Suppressor macrophage (primary cell): ENCODE measurements at regions not wholly inside any gene's neighbourhood (a gene's known extent, or its start where the extent isn't known, plus 50 kb on each side); places are given as distances from the start of the nearest gene placed in this dataset.
"Not testable (repeated sequence)": the region's sequence is repeated elsewhere in the genome, so short reads cannot be mapped to it uniquely, and the experiment has no call there.

Experiments
- DNase-seq, 4 experiments: peaks; one replicate each; pipeline ENCODE4 v3.0.0-alpha.2; 2020 to 2022

DNA sequence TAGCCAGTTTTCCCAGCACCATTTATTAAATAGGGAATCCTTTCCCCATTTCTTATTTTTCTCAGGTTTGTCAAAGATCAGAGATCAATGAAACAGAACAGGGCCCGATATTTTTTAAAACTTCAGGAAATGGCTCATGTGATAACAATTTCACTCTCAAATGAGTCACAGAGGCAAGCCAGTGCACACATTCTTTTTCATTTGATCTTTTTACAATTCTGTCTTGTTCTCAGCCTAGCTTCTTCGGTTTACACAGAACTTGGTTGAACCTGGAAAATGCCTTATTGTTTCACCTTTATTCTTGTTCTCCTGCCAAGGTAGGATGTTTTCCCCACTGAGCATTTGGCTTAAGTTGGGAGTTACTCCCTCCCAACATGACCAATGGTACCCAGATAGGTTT is 258.9 kb downstream of the COL12A1 start:
- no peak for DNase-seq

DNA sequence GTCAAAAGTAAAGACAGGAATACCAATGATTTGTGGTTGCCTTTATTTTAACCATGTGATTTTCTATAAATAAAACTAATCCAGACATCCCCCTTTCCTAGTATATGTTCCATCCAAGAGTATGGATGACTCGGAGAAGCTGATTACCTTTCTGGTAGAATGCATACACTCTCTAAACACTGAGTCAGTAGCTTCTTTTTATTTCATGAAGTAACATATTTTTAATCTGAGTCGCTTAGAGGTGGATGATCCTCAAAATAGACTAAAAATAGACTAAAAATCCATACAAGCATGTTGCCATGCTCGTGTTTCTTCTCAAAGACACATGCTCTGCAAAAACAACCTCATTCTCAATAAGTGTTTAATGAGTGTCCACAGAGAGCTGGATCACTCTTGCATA is 263.7 kb downstream of the COL12A1 start:
- no peak for DNase-seq

DNA sequence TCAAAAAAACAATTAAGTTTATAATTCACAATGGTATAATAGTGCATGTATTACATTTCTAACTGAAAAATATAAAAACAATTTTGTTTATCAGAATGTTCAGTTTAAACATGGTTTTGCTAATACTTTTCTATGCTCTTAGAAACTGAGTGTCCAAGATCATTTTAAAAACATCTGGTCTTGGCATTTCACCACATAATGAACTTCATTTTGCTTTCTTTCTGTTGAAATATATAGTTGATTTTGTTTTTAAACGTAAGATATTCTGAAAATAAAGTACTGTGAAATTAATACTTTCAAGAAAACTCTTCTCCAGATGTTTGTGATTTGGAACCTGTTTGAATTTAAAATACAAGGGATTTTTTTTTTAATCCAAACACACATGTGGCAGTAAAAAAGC is 264.4 kb downstream of the COL12A1 start:
- no peak for DNase-seq

DNA sequence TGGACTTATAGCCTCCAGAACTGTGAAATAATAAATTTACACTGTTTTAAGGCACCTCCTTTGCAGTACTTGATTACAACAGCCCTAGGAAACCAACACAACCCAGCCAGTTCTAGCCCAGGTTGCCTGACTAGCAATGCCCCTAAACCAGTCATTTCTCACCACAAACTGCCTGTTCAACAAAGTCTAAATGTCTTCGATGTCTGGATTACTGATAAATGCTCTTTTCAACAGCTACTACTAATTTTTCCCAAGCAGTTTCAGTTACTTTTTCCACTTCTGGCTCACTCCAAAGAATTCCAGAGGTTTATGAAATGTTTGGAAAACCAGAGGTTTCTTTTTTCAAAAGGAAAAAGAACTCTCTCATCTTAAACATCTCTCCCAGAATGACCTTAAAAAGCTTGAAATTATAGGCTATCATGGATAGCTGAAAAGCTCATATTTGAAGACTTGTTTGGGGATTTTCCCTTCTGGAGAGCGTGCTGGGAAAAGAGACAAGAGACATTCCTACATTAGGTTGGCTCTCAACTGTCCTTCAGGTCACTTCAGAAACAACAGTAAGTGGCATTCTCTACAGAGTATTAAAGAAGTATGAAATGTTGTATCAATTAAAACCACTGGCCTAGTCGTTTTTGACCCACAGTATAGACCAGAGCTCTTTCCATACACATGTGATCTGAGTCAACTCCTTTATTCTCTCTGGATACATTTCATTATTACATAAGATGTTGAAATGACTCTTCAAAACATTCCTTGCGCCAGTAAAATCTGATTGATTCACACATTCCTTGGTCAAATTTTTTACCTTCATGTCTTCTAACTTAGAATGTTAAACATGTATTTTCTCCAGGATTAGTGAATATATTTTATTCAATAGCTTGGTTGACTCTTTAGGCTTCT is 265.9 kb downstream of the COL12A1 start:
- DNase-seq = no peak

DNA sequence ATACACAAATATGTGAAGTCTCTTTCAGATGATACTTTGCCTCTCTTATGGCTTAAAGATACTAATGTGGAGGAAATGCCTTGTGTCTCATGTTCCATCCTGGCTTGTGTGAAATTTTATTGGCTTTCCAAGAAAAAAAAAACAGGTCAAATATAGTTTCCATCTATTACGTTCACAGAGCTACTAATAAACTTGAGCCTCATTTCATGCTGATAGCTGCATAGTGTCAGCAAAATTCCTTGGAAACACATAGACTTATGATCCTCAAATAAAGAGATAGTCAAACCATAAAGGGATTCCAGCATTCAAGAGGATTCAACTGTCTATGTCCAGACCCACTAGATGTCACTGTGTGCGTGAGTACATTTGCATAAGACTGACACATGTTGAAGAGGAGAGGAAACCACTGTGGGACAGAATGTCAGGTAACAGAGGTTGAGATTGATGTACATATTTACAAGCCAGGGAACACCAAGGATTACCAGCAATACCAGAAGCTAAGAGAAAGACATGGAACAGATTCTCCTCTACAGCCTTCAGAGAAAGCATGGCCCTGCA is 266.6 kb downstream of the COL12A1 start:
- DNase-seq = no peak

DNA sequence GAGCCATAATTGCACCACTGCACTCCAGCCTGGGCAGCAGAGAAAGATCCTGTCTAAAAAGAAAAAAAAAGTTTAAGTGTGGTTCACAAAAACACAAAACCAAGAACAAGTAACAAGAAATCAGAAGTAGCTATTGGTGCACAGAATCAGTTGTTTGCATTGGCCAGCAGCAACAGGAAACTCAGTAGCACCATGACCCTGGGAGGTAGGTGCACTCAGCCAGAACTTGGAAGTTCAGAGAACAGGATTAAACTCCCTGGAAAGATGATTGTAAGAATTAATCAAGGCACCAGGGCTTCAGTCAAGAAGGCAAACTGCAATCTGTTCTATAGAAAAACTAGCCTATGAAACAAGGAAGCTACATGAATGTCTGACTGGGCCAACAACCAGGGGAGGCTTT is 267.9 kb downstream of the COL12A1 start:
- DNase-seq = no peak

DNA sequence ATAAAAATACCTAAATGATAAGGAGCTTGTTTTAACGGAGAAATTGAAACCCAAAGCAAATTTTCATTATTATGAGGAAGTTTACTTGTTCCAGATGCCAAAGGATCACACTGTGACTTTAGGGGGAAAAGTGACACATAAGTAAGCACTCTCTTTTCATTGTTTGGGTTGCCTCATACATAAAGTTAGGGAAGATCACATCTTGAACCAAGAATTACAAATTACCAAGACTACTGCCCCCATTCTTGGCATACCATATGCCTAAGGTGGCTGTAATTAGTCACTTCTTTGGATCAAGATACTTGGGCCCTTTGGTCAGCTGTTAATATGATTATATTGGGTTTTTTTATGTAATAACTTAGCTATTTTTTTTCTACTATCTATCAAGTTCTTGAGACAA is 269.0 kb downstream of the COL12A1 start:
- DNase-seq = no peak

DNA sequence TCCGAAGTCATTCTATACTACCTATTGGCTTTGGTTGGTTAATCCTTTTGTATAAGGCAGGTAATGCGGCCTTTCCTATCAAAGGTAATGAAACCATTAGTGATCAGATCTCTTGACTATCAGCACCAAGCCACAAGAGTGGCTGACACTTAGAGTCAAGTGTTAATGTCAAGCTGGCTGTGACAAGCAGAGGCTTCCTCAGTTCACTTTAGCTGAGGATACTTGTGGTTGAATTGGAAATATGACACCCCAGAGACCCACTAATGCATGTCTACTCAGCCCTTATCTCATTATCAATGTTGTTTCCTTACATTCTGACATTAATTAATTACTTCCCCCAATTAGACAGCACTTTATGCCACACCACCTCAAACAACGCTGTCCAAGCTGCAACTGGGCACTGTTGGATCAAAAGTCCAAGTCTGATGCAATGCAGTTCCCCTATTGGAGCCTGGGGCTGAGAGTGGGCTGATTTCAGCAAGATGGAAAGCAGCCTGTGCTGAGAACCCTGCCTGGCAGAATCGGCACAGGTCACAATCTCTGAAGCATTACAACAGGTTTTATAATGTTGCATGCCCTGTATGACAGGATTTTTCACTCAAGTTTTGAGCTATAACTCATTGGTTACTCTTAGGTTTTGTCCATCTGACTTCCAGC is 273.5 kb downstream of the COL12A1 start:
- peak in 2 of 4 experiments; percentile 2 for DNase-seq

DNA sequence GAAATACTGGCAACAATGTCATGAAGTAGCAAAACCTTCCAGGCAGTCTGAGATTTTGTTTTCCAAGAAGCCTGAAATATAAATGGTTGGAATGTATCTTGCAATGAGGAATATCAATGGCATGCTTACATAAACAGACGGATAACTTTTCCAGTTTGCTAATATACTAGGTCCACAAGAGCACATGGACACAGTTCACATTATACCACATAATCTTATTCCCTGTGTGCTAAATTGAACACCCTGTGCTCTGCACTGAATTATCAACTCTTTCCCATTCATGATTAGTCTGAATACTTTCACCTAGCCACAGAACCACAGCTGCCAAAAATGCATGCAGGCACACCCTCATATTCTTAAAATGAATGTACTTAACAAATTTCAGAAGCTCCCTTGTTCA is 274.3 kb downstream of the COL12A1 start:
- DNase-seq = no peak

DNA sequence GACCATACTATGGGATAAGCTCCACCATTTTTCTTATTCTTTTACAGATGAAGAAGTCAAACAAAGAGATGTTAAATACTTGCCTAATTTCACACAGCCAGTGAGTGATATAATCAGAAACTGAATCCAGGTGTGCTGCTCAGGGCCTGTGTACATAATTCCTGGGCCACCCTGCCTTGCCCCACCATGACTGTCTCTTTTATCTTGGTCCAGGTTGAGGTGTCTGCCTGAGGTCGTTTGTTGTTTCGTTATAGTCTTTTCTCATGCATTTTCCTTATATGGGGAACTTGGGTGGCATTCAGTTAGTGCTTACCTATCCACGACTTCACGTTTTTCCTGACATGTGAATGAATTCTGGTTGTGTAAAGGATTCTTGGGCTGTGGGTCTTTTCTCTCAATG is 277.6 kb downstream of the COL12A1 start:
- DNase-seq = no peak

DNA sequence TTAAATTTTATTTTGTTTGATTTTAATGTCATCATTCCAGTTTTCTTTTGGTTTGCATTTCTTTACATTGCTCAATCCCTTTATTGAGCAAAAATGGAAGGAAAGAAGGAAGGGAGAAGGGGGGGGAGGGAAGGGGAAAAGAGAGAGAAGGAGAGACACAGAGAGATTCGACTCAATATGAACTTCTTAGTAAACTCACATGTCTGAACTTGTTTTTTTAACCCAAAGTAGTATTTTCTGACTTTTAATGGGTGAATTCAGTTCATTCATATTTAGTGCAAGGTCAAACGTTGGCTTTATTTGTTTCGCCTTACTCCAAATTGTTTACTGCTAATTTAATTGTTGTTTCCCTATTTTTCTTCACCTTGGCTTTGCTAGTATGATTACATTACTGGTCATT is 278.6 kb downstream of the COL12A1 start:
- DNase-seq = no peak

DNA sequence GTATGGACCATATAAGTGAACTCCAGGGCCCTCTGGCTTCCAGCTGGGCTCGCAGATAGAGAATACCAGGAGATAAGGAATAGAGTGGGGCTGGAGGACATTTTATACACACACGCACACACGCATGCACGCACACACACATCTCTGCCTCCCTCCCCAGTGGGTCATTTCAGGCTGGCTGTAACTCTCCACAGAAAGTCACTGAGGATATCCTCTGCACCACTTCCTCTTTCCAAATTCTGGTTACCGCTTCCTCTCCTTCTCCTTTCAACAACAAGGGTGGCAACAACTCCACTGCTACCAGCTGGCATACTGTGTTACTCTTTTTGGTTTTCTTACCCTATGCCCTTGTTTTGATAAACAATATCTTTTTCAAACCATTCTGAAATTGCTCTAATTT is 280.2 kb downstream of the COL12A1 start:
- DNase-seq = peak; percentile 48 to 72 (median 58)

DNA sequence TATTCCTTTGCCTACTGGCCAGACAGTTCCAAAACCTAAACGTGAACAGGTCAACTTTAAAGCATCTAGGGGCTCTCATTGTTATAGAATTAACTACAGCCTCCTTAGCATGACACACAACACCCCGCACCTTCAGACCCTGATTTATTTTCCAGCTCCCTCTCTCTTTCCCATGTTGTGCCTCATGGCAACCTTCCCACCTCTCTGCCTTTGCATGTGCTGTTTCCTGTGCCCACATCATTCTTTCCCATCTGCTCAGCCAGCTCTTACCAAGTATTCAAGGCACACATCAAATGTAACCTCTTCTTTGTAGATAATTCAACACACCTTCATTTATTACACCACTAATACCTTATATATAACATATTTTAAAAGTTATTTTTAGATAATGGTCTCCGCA is 291.0 kb downstream of the COL12A1 start:
- DNase-seq = no peak

DNA sequence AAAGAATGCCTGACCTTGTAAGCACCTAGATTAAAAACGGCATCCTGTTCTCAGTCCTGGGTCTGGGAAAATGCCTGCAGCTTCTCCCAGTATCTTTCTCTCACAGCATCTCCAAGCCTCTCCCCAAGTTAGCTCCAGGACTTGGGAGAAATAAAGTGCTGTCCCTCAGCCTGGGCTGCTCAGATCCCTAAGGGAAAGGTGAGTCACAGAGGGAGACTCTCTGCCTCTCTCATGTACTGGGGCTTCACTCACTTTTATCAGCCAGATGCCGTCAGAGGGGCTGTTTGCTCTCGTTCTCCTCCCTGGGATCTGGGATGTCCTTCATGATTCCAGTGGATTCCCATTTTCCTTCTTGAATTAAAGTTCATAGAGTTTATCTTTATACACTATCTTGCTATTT is 293.6 kb downstream of the COL12A1 start:
- DNase-seq = no peak

DNA sequence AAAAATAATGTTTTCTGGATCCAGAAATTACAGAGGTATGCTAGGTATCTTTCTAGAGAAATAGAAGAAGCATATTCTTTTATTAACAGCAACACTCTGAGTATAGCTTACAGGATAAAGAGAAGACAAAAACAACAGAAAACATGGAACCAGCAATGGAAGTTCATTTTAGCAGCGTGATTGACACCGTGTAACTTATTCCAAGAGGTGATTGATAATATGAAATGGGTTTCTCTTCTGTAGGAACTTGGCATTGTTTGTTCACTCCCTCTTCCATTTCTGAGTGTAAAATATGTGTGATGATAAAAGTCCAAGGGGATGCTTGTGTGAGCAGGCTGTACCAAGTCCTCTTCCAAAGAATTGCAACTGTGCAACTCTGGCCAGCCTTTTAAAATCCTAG is 303.0 kb downstream of the COL12A1 start:
- DNase-seq = no peak

DNA sequence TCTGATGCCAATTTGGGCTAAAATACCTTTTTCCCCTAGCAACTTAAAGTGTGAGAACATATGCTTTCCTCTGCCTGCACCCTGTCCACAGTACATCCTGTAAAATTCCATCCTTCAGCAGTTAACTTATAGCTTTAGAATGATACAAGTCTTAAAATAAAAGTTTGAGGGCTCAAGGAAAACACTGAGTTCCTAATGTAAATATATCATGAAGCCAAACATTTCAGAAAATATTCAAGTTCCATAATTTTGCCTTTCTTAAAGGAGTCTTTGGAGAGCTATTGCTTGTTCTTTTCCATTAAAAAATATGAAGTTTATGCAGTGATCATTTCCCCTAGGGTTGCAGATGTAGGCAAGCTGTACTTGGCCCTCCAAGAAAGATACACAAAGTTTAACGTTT is 303.8 kb downstream of the COL12A1 start:
- no peak for DNase-seq

DNA sequence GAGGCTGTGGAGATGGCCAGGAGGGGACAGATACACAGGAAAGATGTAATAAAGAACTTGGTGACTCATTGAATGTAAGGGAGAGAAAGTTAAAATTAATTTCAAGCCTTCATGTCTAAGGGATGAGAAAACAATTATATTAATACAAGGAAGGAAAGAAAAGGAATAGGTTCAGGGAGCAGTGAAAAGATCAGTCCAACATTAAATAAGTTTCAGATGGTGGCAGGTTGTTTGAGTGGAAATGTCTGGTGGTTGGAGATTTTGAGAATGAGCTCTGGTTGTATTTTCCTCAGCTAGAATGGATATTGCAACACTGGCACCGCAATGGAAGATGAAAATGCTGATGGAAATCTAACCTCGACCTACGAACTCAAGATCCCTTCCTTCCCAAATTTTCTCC is 304.3 kb downstream of the COL12A1 start:
- DNase-seq = no peak

DNA sequence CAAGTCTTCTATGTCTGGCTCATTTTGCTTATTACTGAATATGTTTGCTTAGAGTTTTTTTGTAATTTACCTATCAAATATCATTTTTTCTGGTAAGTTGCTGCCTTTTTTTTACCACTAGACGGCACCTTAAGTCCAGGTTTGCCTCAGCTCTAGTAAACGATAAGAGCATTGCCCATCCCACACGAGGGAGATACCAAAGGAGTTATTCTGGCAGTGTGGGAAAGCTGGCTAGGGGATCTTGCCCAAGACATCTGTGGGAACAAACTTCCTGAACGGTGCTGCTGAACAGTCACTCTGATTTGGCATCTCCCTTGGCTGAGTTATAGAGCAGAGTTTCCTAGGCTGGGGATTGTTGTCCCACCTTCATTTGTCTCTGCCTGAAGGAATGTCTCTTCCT is 306.4 kb downstream of the COL12A1 start:
- DNase-seq = no peak

DNA sequence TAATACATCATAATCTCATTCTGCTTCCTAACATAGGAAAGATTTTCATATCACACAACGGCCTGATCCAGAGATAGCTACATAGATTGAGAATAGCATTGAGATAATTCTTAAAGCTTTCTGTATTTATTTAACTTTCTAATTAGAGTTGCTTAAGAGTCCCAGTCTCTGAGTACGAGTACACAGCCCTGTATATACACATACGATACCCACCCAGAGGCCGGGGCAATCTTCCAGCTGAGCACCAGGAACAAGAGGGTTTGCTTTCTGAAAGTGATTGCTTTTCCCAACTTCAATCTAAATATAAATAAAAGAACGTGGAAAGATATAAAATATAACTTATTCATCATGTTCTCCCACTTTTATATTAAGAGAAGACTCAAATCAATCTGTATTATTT is 313.8 kb downstream of the COL12A1 start:
- DNase-seq = no peak

DNA sequence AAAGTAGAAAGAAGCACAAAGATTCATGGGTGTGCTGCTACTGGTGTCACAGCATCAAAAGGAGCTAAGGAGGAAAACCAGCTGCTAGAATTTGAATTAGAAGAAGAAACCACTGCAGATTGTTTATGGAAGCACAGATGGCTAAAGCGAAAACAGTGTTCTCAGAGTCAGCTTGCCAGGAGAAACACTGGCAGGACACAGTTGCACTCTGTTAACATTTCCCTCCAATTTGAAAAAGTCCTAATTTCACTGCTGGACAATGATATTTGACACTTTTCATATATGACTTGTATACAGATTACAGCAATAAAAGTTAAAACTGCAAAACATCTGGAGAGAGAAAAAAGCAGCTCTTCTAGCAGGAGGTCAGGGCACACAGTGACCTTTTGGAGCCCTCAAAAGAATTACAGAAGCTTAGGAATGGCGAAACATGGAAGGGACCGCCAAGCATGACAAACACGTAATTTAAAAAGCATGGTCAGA is 314.5 kb downstream of the COL12A1 start:
- DNase-seq = no peak

DNA sequence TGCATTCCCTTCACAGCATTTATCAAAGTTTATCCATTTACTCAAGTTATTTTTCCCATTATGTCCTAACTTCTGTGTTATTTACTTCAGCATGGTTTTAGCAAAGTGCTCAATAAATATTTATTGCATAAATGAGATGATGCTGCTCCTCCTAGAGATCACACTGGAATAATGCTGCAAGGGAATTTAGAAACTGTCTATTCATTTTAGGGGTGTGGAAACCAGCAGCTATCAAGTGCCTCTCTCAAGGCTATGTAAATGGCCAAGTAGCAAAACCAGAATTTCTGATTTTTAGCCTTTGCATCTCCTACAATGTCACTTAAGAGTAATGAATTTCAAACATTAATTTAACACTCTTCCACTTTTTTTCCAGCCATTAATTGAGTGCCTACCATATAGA is 316.2 kb downstream of the COL12A1 start:
- DNase-seq = no peak

DNA sequence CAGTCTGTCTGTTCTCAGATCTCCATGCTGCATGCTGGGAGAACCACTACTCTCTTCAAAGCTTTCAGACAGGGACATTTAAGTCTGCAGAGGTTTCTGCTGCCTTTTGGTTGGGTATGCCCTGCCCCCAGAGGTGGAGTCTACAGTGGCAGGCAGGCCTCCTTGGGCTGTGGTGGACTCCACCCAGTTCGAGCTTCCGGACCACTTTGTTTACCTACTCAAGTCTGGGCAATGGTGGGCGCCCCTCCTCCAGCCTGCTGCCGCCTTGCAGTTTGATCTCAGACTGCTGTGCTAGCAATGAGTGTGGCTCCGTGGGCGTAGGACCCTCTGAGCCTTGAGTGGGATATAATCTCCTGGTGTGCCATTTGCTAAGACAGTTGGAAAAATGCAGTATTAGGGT is 317.1 kb downstream of the COL12A1 start:
- DNase-seq = not testable (repeated sequence)

DNA sequence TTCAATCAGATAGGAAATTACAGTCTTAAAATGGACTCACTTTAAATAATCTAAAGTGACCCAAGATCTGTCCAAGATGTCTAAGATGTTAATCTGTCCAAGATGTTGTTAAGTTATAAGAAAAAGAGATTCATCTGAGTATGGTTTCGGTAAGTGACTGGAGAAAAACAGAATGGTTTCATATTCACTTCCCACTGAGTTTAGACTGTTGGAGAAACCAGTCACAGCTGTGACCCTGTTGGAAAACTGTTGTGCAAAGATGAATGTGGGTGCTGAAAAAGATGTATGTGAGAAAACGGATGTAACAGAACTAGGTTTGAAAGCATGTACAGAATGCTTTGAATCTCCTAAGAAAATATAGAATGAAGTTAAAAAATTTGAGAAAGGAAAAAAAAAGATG is 325.9 kb downstream of the COL12A1 start:
- DNase-seq = no peak

DNA sequence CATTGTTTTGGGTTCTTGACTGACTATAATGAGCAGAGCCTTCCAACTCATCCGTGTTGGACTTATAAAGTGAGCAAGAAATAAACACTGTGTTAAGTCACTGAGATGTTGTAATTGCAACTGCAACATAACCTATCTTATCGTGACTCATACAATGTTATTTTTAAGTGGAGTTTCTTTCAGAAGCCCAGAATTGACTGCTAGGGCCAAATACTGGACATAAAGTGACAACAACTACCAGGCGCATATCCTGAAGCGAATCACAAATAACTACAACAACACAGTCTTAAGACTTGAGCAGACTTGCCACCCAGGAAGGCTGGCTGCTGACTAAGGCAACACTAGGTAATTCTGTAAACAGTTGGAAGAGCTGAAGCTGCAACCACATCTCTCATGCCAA is 326.6 kb downstream of the COL12A1 start:
- DNase-seq = no peak
